Natural killer cell (primary cell): ENCODE measurements at regions not wholly inside any gene's neighbourhood (a gene's known extent, or its start where the extent isn't known, plus 50 kb on each side); places are given as distances from the start of the nearest gene placed in this dataset.

Experiments
- ATAC-seq, 3 donors: fragments of 150-1000 bp in 2 of 3; fragments of 200-7000 bp in 1 of 3; cut with Tn5 transposase; 1 replicate in 1 of 3; 2 replicates in 2 of 3; pipeline ENCODE4 v1.10.0; 2021; ENCODE audit warnings: mild to moderate bottlenecking in 2 of 3, moderate library complexity in 2 of 3
- DNase-seq, 2 donors: peaks; one replicate each; pipeline versions ENCODE4 v3.0.0 to v3.0.0-alpha.2; 2013 to 2021; ENCODE audit warnings: mixed read lengths in 1 of 2
- H3K27ac ChIP-seq: one replicate; pipeline ENCODE4 v1.5.1; 2013; ENCODE audit warnings: mild to moderate bottlenecking, low read length
- H3K27me3 ChIP-seq: one replicate; pipeline ENCODE4 v1.6.1; 2013; ENCODE audit warnings: low read length; ENCODE audit not compliant: control insufficient read depth, insufficient read depth
- H3K36me3 ChIP-seq: one replicate; pipeline ENCODE4 v1.6.1; 2013; ENCODE audit warnings: low read length; ENCODE audit not compliant: control insufficient read depth, insufficient read depth
- H3K4me1 ChIP-seq: one replicate; pipeline ENCODE4 v1.6.1; 2013; ENCODE audit warnings: low read length; ENCODE audit not compliant: control insufficient read depth, insufficient read depth
- H3K4me3 ChIP-seq: one replicate; pipeline ENCODE4 v1.5.1; 2013; ENCODE audit warnings: low read length
- H3K9me3 ChIP-seq: one replicate; pipeline ENCODE4 v1.6.1; 2013; ENCODE audit warnings: low read length; ENCODE audit not compliant: control insufficient read depth, insufficient read depth
- H3K27ac Mint-ChIP-seq, 2 donors: one replicate each; pipeline ENCODE4 v1.8.0; 2022; ENCODE audit warnings: mild to moderate bottlenecking in 2 of 2, mixed read lengths in 2 of 2, moderate library complexity in 1 of 2
- H3K27me3 Mint-ChIP-seq, 2 donors: one replicate each; pipeline ENCODE4 v1.8.0; 2022; ENCODE audit warnings: low read depth in 2 of 2, mixed read lengths in 2 of 2
- H3K36me3 Mint-ChIP-seq: one replicate; pipeline ENCODE4 v1.8.0; 2022; ENCODE audit warnings: mixed read lengths
- H3K4me1 Mint-ChIP-seq, 2 donors: one replicate each; pipeline ENCODE4 v1.8.0; 2022; ENCODE audit warnings: mixed read lengths in 2 of 2
- H3K4me3 Mint-ChIP-seq: one replicate; pipeline ENCODE4 v1.8.0; 2022; ENCODE audit warnings: mild to moderate bottlenecking, moderate library complexity, mixed read lengths
- H3K9me3 Mint-ChIP-seq, 2 donors: one replicate each; pipeline ENCODE4 v1.8.0; 2022; ENCODE audit warnings: mixed read lengths in 2 of 2
- CTCF ChIP-seq: fragments of 200-600 bp; IDR thresholded peaks from one replicate; pipeline ENCODE4 v1.8.0; 2022; ENCODE audit warnings: antibody characterized with exemption
- WGBS: methylation state at CpG from one replicate; pipeline ENCODE4 v1.1.7; 2013; ENCODE audit warnings: missing lambda C conversion rate; ENCODE audit not compliant: insufficient coverage; 5-methylcytosine and 5-hydroxymethylcytosine counted together
- intact Hi-C: fragments of 100-400 bp; cut with micrococcal nuclease; formaldehyde crosslinking; loops from one replicate; pipeline ENCODE4 v1.14.2; 2022

- Mint-ChIP-seq H3K9me3 (peaks cover 0 to 3% of the 10 kb centered on the region in 2 donors), H3K27ac (no peak overlapping the region), H3K4me1 (no peaks in the 10 kb centered on the region), H3K36me3 (no peaks in the 10 kb centered on the region), H3K4me3 (no peak overlapping the region), H3K27me3 (peaks cover 0 to 6% of the 10 kb centered on the region in 2 donors)
- no peaks in the 10 kb centered on the region for H3K9me3 ChIP-seq
- intact Hi-C loops, result no loop called here
- ATAC-seq (no peak), DNase-seq (no peak)
- no peaks in the 10 kb centered on the region for H3K27me3 ChIP-seq
- H3K27ac ChIP-seq, result no peak overlapping the region
- 77% methylated on average over 2 of the region's 2 CpGs for WGBS
- no peaks in the 10 kb centered on the region for H3K36me3 ChIP-seq
- TF ChIP-seq CTCF, result no peak
- H3K4me3 ChIP-seq, result no peak overlapping the region
- no peaks in the 10 kb centered on the region for H3K4me1 ChIP-seq
These were observed 549.7 kb upstream of the PLXNA2 start for GRCh38 chr1:208793861-208794345.

- H3K4me1 Mint-ChIP-seq, result no peaks in the 10 kb centered on the region
- Histone ChIP-seq H3K27ac (no peak overlapping the region), H3K4me3 (no peak overlapping the region), H3K36me3 (no peaks in the 10 kb centered on the region), H3K4me1 (no peaks in the 10 kb centered on the region), H3K9me3 (no peaks in the 10 kb centered on the region), H3K27me3 (no peaks in the 10 kb centered on the region)
- H3K9me3 Mint-ChIP-seq, result peaks cover 0 to 5% of the 10 kb centered on the region in 2 donors
- ATAC-seq, result no peak
- no peaks in the 10 kb centered on the region for H3K27me3 Mint-ChIP-seq
- no peak overlapping the region for H3K27ac Mint-ChIP-seq
- no peak for TF ChIP-seq CTCF
- intact Hi-C loops, result no loop called here
- no peak for DNase-seq
- WGBS, result 72% methylated on average over 1 of the region's 1 CpG
- no peak overlapping the region for H3K4me3 Mint-ChIP-seq
- no peaks in the 10 kb centered on the region for H3K36me3 Mint-ChIP-seq
These were observed 555.0 kb upstream of the PLXNA2 start for GRCh38 chr1:208799186-208799585.

GRCh38 chr1:208803011-208803811, 559.0 kb upstream of the PLXNA2 start:
- no peaks in the 10 kb centered on the region for H3K27me3 Mint-ChIP-seq
- WGBS, result 83% methylated on average over 6 of the region's 9 CpGs
- no peak overlapping the region for H3K27ac ChIP-seq
- TF ChIP-seq CTCF, result no peak
- H3K4me3 Mint-ChIP-seq, result no peak overlapping the region
- H3K9me3 Mint-ChIP-seq, result peaks cover 0 to 6% of the 10 kb centered on the region in 2 donors
- DNase-seq (no peak), ATAC-seq (no peak)
- H3K36me3 Mint-ChIP-seq, result no peaks in the 10 kb centered on the region
- intact Hi-C loops, result no loop called here
- no peak overlapping the region for H3K4me3 ChIP-seq
- H3K27me3 ChIP-seq, result no peaks in the 10 kb centered on the region
- H3K36me3 ChIP-seq, result no peaks in the 10 kb centered on the region
- no peaks in the 10 kb centered on the region for H3K4me1 ChIP-seq
- H3K4me1 Mint-ChIP-seq, result no peaks in the 10 kb centered on the region
- no peaks in the 10 kb centered on the region for H3K9me3 ChIP-seq
- H3K27ac Mint-ChIP-seq, result no peak overlapping the region
